ENCODE measurements at regions not wholly inside any gene's neighbourhood (a gene's known extent, or its start where the extent isn't known, plus 50 kb on each side); places are given as distances from the start of the nearest gene placed in this dataset.

- H3K27ac ChIP-seq = peak overlapping the region; percentile 86
- TF ChIP-seq CTCF (conservative IDR thresholded peaks at IDR 0.05) = no peak
These were observed 72.6 kb downstream of the FOXL3 start for GRCh38 chr7:362402-363096.

DNA sequence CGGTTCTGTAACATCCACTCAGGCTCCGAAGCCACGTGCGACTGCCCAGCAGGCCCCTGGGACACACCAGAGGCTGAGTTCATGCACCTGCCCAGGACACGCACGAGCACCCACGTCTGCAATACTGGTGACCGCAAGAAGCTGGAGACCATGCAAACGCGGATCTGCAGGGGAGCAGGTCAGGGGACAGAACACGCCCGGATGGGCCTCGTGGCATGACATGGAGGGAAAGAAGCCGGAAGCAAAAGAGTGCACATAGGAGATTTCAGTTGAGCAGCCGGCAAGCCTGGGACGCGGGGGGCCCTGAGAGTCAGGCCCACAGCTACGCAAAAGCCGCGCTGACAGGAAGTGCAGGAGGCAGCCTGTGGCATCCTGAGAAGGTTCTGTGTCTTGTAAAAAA, 73.7 kb downstream of the FOXL3 start:
- H3K27ac ChIP-seq = peak overlapping the region; percentile 86
- no peak for TF ChIP-seq CTCF (conservative IDR thresholded peaks at IDR 0.05)

DNA sequence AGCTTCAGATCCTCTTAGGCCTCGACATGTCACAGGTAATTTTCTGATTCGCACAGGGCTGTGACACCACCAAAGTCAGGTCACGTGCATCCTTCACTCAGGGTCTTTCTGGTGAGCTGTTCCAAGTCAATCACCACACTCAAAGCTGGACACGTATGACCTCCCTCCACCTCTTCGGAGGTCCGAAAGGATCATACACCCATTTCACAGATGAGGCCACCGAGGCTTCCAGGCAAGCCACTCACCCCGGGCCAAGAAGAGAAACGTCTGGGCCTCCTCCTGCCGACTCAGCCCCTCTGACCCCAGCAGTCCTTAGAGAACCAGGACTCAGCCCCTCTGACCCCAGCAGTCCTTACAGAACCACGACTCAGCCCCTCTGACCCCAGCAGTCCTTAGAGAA, 74.6 kb downstream of the FOXL3 start:
- no peak for TF ChIP-seq CTCF (conservative IDR thresholded peaks at IDR 0.05)
- no peak overlapping the region for H3K27ac ChIP-seq

DNA sequence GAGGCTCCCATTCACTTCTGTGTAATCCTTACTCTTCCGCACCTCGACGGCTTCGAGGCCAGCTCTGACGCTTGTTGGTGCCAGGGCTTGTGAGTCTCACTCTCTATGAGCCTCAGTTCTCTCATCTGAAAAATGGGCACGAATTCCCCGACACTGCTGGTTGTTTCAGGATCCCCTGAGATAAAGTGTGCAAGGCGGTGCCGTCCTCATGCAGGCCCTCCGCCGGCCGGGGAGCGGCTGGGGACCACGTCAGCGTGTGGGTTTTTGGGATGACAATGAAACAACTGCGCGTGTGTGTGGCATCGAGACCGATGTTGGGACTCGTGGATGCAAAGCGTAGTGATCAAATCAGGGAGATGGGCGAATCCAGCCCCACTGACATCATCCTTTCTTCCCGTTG, 75.6 kb downstream of the FOXL3 start:
- TF ChIP-seq CTCF (conservative IDR thresholded peaks at IDR 0.05) = no peak
- no peak overlapping the region for H3K27ac ChIP-seq

DNA sequence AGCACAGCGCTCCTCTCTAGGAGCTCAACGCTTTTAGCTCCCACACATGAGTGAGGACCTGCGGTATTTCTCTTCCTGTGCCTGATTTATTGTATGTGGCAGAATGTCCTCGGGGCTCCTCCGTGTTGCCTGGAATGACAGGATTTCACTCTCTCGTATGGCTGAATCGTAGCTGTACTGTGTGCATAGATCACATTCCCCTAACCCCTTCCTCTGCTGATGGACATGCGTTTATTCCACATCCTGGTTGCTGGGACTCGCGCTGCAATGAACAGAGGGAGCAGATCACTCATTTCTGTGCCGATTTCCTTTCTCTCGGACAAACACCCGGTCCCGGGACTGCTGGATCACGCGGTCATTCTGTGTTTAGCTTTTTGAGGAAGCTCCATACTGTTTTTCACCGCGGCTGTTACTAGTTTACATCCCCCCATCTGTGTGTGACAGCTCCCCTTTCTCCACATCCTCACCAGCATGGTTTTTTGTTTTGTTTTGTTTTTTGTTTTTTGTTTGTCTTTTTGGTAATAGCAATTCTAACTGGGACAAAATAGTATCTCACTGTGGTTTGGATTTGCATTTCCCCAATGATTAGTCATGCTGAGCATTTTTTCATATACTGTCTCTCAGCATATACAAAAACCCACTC, 76.3 kb downstream of the FOXL3 start:
- no peak for TF ChIP-seq CTCF (conservative IDR thresholded peaks at IDR 0.05)
- no peak overlapping the region for H3K27ac ChIP-seq

DNA sequence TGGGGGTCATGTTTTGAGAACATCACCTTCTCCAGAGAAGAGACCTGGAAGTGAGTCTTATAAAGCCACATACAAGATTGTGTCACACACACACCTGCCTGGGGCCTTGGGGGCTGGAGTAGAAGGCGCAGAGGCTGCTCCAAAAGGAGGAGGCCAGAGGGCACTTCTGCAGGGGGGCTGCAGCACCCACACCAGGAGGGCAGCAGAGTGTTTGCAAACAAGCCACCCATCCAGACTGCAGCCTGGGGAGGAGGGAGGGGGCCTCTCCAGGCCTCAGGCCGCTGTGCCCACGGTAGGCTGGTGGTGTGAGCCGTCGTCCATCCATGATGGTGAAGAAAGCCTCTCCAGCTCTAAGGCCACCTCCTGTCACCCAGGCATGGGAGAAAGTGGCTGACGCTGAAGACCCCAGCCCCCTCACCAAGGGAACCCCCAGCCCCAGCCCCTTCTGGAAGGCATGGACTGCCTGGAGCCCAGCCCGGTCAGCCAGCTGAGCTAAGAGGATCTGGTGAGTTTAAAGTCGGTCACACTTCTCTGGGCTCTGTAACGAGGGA, 77.5 kb downstream of the FOXL3 start:
- H3K27ac ChIP-seq = no peak overlapping the region
- TF ChIP-seq CTCF (conservative IDR thresholded peaks at IDR 0.05) = no peak

- H3K27ac ChIP-seq = no peak overlapping the region
- no peak for TF ChIP-seq CTCF (conservative IDR thresholded peaks at IDR 0.05)
These were observed 78.9 kb downstream of the FOXL3 start for GRCh38 chr7:368651-369475.
